GM12878 (cell line): ENCODE measurements at regions not wholly inside any gene's neighbourhood (a gene's known extent, or its start where the extent isn't known, plus 50 kb on each side); places are given as distances from the start of the nearest gene placed in this dataset.

Source experiments
- ATAC-seq: fragments of 200-7000 bp; cut with Tn5 transposase; 3 replicates; pipeline ENCODE4 v1.9.1; 2020; ENCODE audit warnings: mild to moderate bottlenecking, moderate library complexity
- BruUV-seq: library from RNA; stranded (reverse); fragments of 400-500 nt; replicated peaks from 2 replicates; lab custom pipeline; 2021; lab: Mats Ljungman, UMichigan
- CTCF ChIA-PET: fragments of 300-600 bp; sonication (Branson Sonifier 250); formaldehyde crosslinking; extraction: SDS; loops from one replicate; lab custom pipeline; 2021; ENCODE audit warnings: inconsistent platforms; lab: Yijun Ruan, JAX
- POLR2A ChIA-PET: fragments of 350-600 bp; formaldehyde crosslinking; extraction: SDS; loops from one replicate; lab custom pipeline; 2021; ENCODE audit warnings: inconsistent platforms; lab: Charles Lee
- RAD21 ChIA-PET: fragments of 300-600 bp; sonication (Branson Sonifier 250); formaldehyde crosslinking; loops from one replicate; lab custom pipeline; 2023; ENCODE audit warnings: antibody characterized with exemption; ENCODE audit not compliant: unreplicated experiment; lab: Charles Lee
- SMC1A ChIA-PET: fragments of 300-600 bp; sonication (Branson Sonifier 250); formaldehyde crosslinking; loops from one replicate; lab custom pipeline; 2023; ENCODE audit not compliant: unreplicated experiment, uncharacterized antibody; lab: Charles Lee
- DNase-seq: peaks from one replicate; pipeline ENCODE4 v3.0.0-alpha.2; 2011; ENCODE audit warnings: low read depth, low spot score
- FAIRE-seq: peaks from 3 replicates; lab custom pipeline; 2011; peaks lifted over from hg19 to GRCh38; lab: Jason Lieb, UNC
- H2AFZ ChIP-seq: 2 replicates; pipeline ENCODE4 v1.6.0; 2011; ENCODE audit warnings: low read depth, low read length, control low read depth; ENCODE audit not compliant: control insufficient read depth
- H3K27ac ChIP-seq: 2 replicates; pipeline ENCODE4 v1.5.1; 2011; ENCODE audit warnings: control low read depth; ENCODE audit not compliant: control insufficient read depth, insufficient read depth
- H3K27me3 ChIP-seq, 2 experiments: replicated peaks in 1 of 2; 2 replicates each; pipeline versions ENCODE4 v1.6.0 to v1.6.1; 2011; ENCODE audit warnings: low read length in 1 of 2; ENCODE audit not compliant: control insufficient read depth in 2 of 2, insufficient read depth in 2 of 2
- H3K36me3 ChIP-seq, 2 experiments: 2 replicates each; pipeline ENCODE4 v1.5.1; 2011; ENCODE audit warnings: low read length in 1 of 2; ENCODE audit not compliant: control insufficient read depth in 2 of 2, insufficient read depth in 2 of 2
- H3K4me1 ChIP-seq: 2 replicates; pipeline ENCODE4 v1.6.1; 2011; ENCODE audit warnings: mild to moderate bottlenecking, low read length, moderate library complexity, mixed read lengths; ENCODE audit not compliant: control insufficient read depth, insufficient read depth
- H3K4me2 ChIP-seq: 2 replicates; pipeline ENCODE4 v1.6.0; 2011; ENCODE audit warnings: control low read depth; ENCODE audit not compliant: control insufficient read depth, insufficient read depth
- H3K4me3 ChIP-seq: fragments of 200-600 bp; sonication (generic); 2 replicates; pipeline ENCODE4 v1.5.1; 2016
- H3K79me2 ChIP-seq: 2 replicates; pipeline ENCODE4 v1.6.0; 2011; ENCODE audit warnings: low read length; ENCODE audit not compliant: control insufficient read depth, insufficient read depth
- H3K9ac ChIP-seq: 2 replicates; pipeline ENCODE4 v1.8.0; 2011; ENCODE audit warnings: low read length, control low read depth, mixed read lengths; ENCODE audit not compliant: control insufficient read depth, insufficient read depth
- H3K9me3 ChIP-seq: replicated peaks from 3 replicates; pipeline ENCODE4 v1.5.1; 2011; ENCODE audit warnings: mild to moderate bottlenecking, low read length; ENCODE audit not compliant: control insufficient read depth, insufficient read depth
- H4K20me1 ChIP-seq: 2 replicates; pipeline ENCODE4 v1.6.0; 2011; ENCODE audit not compliant: control insufficient read depth, insufficient read depth
- CHD2 ChIP-seq: IDR thresholded peaks from 2 replicates; pipeline ENCODE4 v1.6.1; 2011; ENCODE audit warnings: low read depth, low read length, improper control_type of control experiment, borderline replicate concordance
- EGR1 ChIP-seq, 2 experiments: IDR thresholded peaks; 1 replicate in 1 of 2; 2 replicates in 1 of 2; pipeline ENCODE4 v1.6.1; 2011 to 2012; ENCODE audit warnings: low read depth in 2 of 2, low read length in 2 of 2, borderline replicate concordance in 1 of 2, mild to moderate bottlenecking in 1 of 2, moderate library complexity in 1 of 2
- MAX ChIP-seq: IDR thresholded peaks from 2 replicates; pipeline ENCODE4 v1.6.1; 2012; ENCODE audit warnings: low read depth, low read length, improper control_type of control experiment
- MXI1 ChIP-seq: fragments of 150-350 bp; IDR thresholded peaks from 2 replicates; pipeline ENCODE4 v1.6.1; 2011; ENCODE audit warnings: low read depth, mild to moderate bottlenecking, inconsistent platforms, low read length, improper control_type of control experiment
- PKNOX1 ChIP-seq: fragments of 450-650 bp; IDR thresholded peaks from 2 replicates; pipeline ENCODE4 v1.6.1; 2016; ENCODE audit warnings: mild to moderate bottlenecking
- RUNX3 ChIP-seq: IDR thresholded peaks from 2 replicates; pipeline ENCODE4 v1.6.1; 2012; ENCODE audit warnings: low read length, inconsistent platforms
- SRF ChIP-seq, 2 experiments: IDR thresholded peaks; 2 replicates each; pipeline ENCODE4 v1.6.1; 2011; ENCODE audit warnings: low read depth in 2 of 2, low read length in 2 of 2, mild to moderate bottlenecking in 1 of 2, moderate library complexity in 1 of 2
- YY1 ChIP-seq: IDR thresholded peaks from 2 replicates; pipeline ENCODE4 v1.6.1; 2011; ENCODE audit warnings: low read depth, mild to moderate bottlenecking, low read length
- WGBS: methylation state at CpG from one replicate; pipeline ENCODE4 v1.1.6; 2016; ENCODE audit warnings: low lambda C conversion rate; ENCODE audit not compliant: insufficient replicate concordance, insufficient coverage; ENCODE audit errors: missing lambda C conversion rate; 5-methylcytosine and 5-hydroxymethylcytosine counted together
- in situ Hi-C: fragments of 300-500 bp; cut with MboI; formaldehyde crosslinking; loops from 9 replicates; pipeline ENCODE4 v1.14.3; 2018; ENCODE audit warnings: mixed read lengths
- intact Hi-C: fragments of 100-400 bp; cut with micrococcal nuclease; formaldehyde crosslinking; loops from one replicate; pipeline ENCODE4 v1.14.2; 2022; ENCODE audit not compliant: unreplicated experiment

- TF ChIP-seq MAX (no peak), CHD2 (no peak)
Observed at GRCh38 chr4:53747401-53747800, 156.1 kb upstream of the LNX1 start (continued).

- in situ Hi-C loops: no loop called here
- no peak overlapping the region for H3K4me3 ChIP-seq
- TF ChIP-seq RUNX3: no peak
- peak; percentile 71 for TF ChIP-seq YY1
- peak; percentile 43 for TF ChIP-seq PKNOX1
- no peak for TF ChIP-seq EGR1 (IDR thresholded peaks at IDR 0.05; ENCODE audit: borderline replicate concordance in 1 of 2, low read depth in 2 of 2, low read length in 2 of 2)
- TF ChIP-seq SRF (IDR thresholded peaks at IDR 0.05; ENCODE audit: low read depth in 2 of 2, low read length in 2 of 2): peak in 1 of 2 experiments; percentile 67; a peak in 1 of 4 replicates
- no peak for TF ChIP-seq MXI1
- peaks cover 4% of the 10 kb centered on the region; the same call in 2 of the 3 replicates for H3K9me3 ChIP-seq
- no peaks in the 10 kb centered on the region for H3K27me3 ChIP-seq
- DNase-seq: no peak
- no peaks in the 10 kb centered on the region for H3K79me2 ChIP-seq
- H4K20me1 ChIP-seq: no peaks in the 10 kb centered on the region
- H3K4me1 ChIP-seq: peaks cover 29% of the 10 kb centered on the region
- RAD21 ChIA-PET: interaction anchor here (1.3 to 3.0 kb wide), 3 partner anchors 37 to 60 kb away, joined by 5 to 11 read pairs (median 10); no protein-coding TSS in a partner anchor
- no peak overlapping the region for H3K9ac ChIP-seq
- peak overlapping the region; percentile 40; the same call in 1 of the 2 replicates for H3K27ac ChIP-seq
- intact Hi-C loops: no loop called here
- POLR2A ChIA-PET: no interaction called here
- FAIRE-seq: no peak
- CTCF ChIA-PET: interaction anchor here (0.8 to 5.2 kb wide), 3 partner anchors 38 to 164 kb away, joined by 3 to 72 read pairs (median 3); no protein-coding TSS in a partner anchor
- no peaks in the 10 kb centered on the region for H3K36me3 ChIP-seq
- no TSS peak for BruUV-seq
- SMC1A ChIA-PET: interaction anchor here (0.5 to 5.9 kb wide), 6 partner anchors 10 to 50 kb away, joined by 3 to 70 read pairs (median 4); no protein-coding TSS in a partner anchor
- H3K4me2 ChIP-seq: peak overlapping the region; percentile 60
- peak overlapping the region; percentile 64 for H2AFZ ChIP-seq
- ATAC-seq: no peak
- WGBS: 37% methylated on average over 4 of the region's 4 CpGs
Observed at GRCh38 chr4:53744446-53745160, 153.3 kb upstream of the LNX1 start.
